B cell (primary cell): ENCODE measurements at regions not wholly inside any gene's neighbourhood (a gene's known extent, or its start where the extent isn't known, plus 50 kb on each side); places are given as distances from the start of the nearest gene placed in this dataset.

Experiments used
- ATAC-seq: fragments of 200-7000 bp; cut with Tn5 transposase; one replicate; pipeline ENCODE4 v1.10.0; 2021; ENCODE audit warnings: low read depth, mild to moderate bottlenecking, moderate number of reproducible peaks, moderate library complexity
- CTCF ChIA-PET: fragments of 350-600 bp; sonication (Branson Sonifier 250); formaldehyde crosslinking; loops from one replicate; lab custom pipeline; 2021; ENCODE audit warnings: antibody characterized with exemption, inconsistent platforms; lab: Charles Lee
- POLR2A ChIA-PET: fragments of 350-600 bp; sonication (Branson Sonifier 250); formaldehyde crosslinking; loops from one replicate; lab custom pipeline; 2021; ENCODE audit warnings: antibody characterized with exemption; lab: Charles Lee
- DNase-seq: peaks from one replicate; pipeline ENCODE4 v3.0.0; 2013
- H2AFZ ChIP-seq: 2 replicates; pipeline ENCODE4 v1.6.1; 2012; ENCODE audit warnings: mild to moderate bottlenecking, low read depth, low read length; ENCODE audit not compliant: insufficient read depth, poor library complexity, severe bottlenecking
- H3K27ac ChIP-seq, 2 donors: 1 replicate in 1 of 2; 2 replicates in 1 of 2; pipeline ENCODE4 v1.5.1; 2012 to 2013; ENCODE audit warnings: low read length in 2 of 2, mild to moderate bottlenecking in 2 of 2, moderate library complexity in 1 of 2
- H3K27me3 ChIP-seq, 4 experiments: fragments of 200-600 bp in 1 of 4; sonication (generic) in 1 of 4; replicated peaks in 1 of 4; 1 replicate in 2 of 4; 2 replicates in 2 of 4; pipeline versions ENCODE4 v1.6.1 to v1.7.0; 2013 to 2016; ENCODE audit warnings: low read length in 3 of 4, mild to moderate bottlenecking in 2 of 4, mixed read lengths in 1 of 4, moderate library complexity in 1 of 4; ENCODE audit not compliant: insufficient read depth in 4 of 4, control insufficient read depth in 3 of 4; ENCODE audit errors: control extremely low read depth in 1 of 4
- H3K36me3 ChIP-seq, 2 experiments: replicated peaks in 1 of 2; 1 replicate in 1 of 2; 2 replicates in 1 of 2; pipeline versions ENCODE4 v1.6.1 to v1.7.1; 2013; ENCODE audit warnings: low read length in 1 of 2; ENCODE audit not compliant: insufficient read depth in 2 of 2, control insufficient read depth in 1 of 2; ENCODE audit errors: control extremely low read depth in 1 of 2, extremely low read depth in 1 of 2
- H3K4me1 ChIP-seq, 2 donors: fragments of 200-600 bp in 1 of 2; sonication (generic) in 1 of 2; 1 replicate in 1 of 2; 2 replicates in 1 of 2; pipeline versions ENCODE4 v1.5.1 to v1.6.1; 2013 to 2017; ENCODE audit warnings: low read length in 2 of 2; ENCODE audit not compliant: control insufficient read depth in 2 of 2, insufficient read depth in 2 of 2
- H3K4me2 ChIP-seq: replicated peaks from 2 replicates; pipeline ENCODE3; 2012; ENCODE audit warnings: mild to moderate bottlenecking, low read depth, low read length; ENCODE audit not compliant: poor library complexity, severe bottlenecking
- H3K4me3 ChIP-seq, 5 experiments: fragments of 200-600 bp in 1 of 5; sonication (generic) in 1 of 5; 1 replicate in 3 of 5; 2 replicates in 2 of 5; pipeline versions ENCODE4 v1.5.1 to v1.7.0; 2011 to 2016; ENCODE audit warnings: low read length in 4 of 5, mild to moderate bottlenecking in 4 of 5, low read depth in 2 of 5, control low read depth in 1 of 5, moderate library complexity in 1 of 5; ENCODE audit not compliant: insufficient read depth in 1 of 5; ENCODE audit errors: control extremely low read depth in 1 of 5, extremely low read depth in 1 of 5
- H3K79me2 ChIP-seq: fragments of 200-600 bp; sonication (generic); one replicate; pipeline ENCODE4 v1.6.0; 2016; ENCODE audit warnings: low read length; ENCODE audit not compliant: control insufficient read depth, insufficient read depth
- H3K9ac ChIP-seq: fragments of 200-600 bp; sonication (generic); 2 replicates; pipeline ENCODE4 v1.6.1; 2017; ENCODE audit warnings: mild to moderate bottlenecking, low read length, moderate library complexity
- H3K9me3 ChIP-seq, 3 donors: one replicate each; pipeline versions ENCODE4 v1.6.1 to v1.7.1; 2013; ENCODE audit warnings: low read length in 2 of 3; ENCODE audit not compliant: control insufficient read depth in 2 of 3, insufficient read depth in 1 of 3; ENCODE audit errors: control extremely low read depth in 1 of 3
- H4K20me1 ChIP-seq: 2 replicates; pipeline ENCODE4 v1.6.0; 2012; ENCODE audit warnings: mild to moderate bottlenecking, low read length; ENCODE audit not compliant: insufficient read depth, control insufficient read depth, poor library complexity, severe bottlenecking
- H3K27ac Mint-ChIP-seq: one replicate; pipeline ENCODE4 v1.8.0; 2021; ENCODE audit warnings: mixed read lengths
- H3K27me3 Mint-ChIP-seq: one replicate; pipeline ENCODE4 v1.8.0; 2021; ENCODE audit warnings: mixed read lengths
- H3K4me1 Mint-ChIP-seq: one replicate; pipeline ENCODE4 v1.8.0; 2021; ENCODE audit warnings: mixed read lengths
- H3K4me3 Mint-ChIP-seq: one replicate; pipeline ENCODE4 v1.8.0; 2021; ENCODE audit warnings: mixed read lengths
- H3K9me3 Mint-ChIP-seq: one replicate; pipeline ENCODE4 v1.8.0; 2022; ENCODE audit warnings: mixed read lengths; ENCODE audit not compliant: insufficient read depth
- EZH2 ChIP-seq: IDR thresholded peaks from 2 replicates; pipeline ENCODE4 v1.6.1; 2012; ENCODE audit warnings: borderline replicate concordance, low read depth, mild to moderate bottlenecking, moderate library complexity, low read length; ENCODE audit not compliant: insufficient read depth, poor library complexity, severe bottlenecking
- WGBS: methylation state at CpG from one replicate; pipeline ENCODE4 v1.1.5; 2013; ENCODE audit warnings: missing lambda C conversion rate; ENCODE audit not compliant: insufficient coverage; 5-methylcytosine and 5-hydroxymethylcytosine counted together
- intact Hi-C: fragments of 100-400 bp; cut with micrococcal nuclease; formaldehyde crosslinking; loops from one replicate; pipeline ENCODE4 v1.10.0; 2022
- TF ChIP-seq, protein P1 (sequence below): fragments of 200-600 bp; IDR thresholded peaks from one replicate; pipeline ENCODE4 v1.8.0; 2022; ENCODE audit warnings: antibody characterized with exemption, mild to moderate bottlenecking

DNA sequence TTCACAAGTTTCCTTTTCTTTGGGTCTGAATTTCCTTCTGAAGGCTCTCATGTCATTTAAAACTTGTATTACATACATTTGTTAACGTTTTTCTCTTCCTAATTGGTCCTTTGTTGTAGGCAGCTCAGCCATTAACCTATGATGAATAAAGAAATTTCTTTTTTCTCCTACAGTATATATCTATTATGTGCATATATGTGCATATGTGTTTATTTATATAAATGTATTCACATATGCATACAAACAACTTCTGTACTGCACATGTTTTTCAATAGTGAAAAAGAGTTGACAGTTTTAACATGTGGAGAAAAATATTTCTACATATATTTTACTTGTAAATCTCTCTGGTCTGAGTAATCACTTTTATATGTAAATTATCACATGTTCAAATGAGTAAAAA is 1674.9 kb upstream of the PCDH20 start:
- Histone ChIP-seq H3K4me3 (no peak overlapping the region), H3K9ac (no peak overlapping the region), H3K9me3 (peaks cover 0 to 1% (median 0%) of the 10 kb centered on the region in 3 donors), H3K4me1 (no peaks in the 10 kb centered on the region), H2AFZ (no peak overlapping the region), H3K4me2 (no peak overlapping the region), H3K36me3 (no peaks in the 10 kb centered on the region), H3K27me3 (no peaks in the 10 kb centered on the region), H4K20me1 (no peaks in the 10 kb centered on the region), H3K79me2 (no peaks in the 10 kb centered on the region), H3K27ac (no peak overlapping the region)
- H3K9me3 Mint-ChIP-seq = no peaks in the 10 kb centered on the region
- no peak overlapping the region for H3K27ac Mint-ChIP-seq
- no peak overlapping the region for H3K4me3 Mint-ChIP-seq
- no peaks in the 10 kb centered on the region for H3K4me1 Mint-ChIP-seq
- no CpG with 5 or more reads among the region's 1 CpG for WGBS
- no peaks in the 10 kb centered on the region for H3K27me3 Mint-ChIP-seq
- ChIA-PET CTCF (no interaction called here), POLR2A (no interaction called here)
- TF ChIP-seq, protein P1, sequence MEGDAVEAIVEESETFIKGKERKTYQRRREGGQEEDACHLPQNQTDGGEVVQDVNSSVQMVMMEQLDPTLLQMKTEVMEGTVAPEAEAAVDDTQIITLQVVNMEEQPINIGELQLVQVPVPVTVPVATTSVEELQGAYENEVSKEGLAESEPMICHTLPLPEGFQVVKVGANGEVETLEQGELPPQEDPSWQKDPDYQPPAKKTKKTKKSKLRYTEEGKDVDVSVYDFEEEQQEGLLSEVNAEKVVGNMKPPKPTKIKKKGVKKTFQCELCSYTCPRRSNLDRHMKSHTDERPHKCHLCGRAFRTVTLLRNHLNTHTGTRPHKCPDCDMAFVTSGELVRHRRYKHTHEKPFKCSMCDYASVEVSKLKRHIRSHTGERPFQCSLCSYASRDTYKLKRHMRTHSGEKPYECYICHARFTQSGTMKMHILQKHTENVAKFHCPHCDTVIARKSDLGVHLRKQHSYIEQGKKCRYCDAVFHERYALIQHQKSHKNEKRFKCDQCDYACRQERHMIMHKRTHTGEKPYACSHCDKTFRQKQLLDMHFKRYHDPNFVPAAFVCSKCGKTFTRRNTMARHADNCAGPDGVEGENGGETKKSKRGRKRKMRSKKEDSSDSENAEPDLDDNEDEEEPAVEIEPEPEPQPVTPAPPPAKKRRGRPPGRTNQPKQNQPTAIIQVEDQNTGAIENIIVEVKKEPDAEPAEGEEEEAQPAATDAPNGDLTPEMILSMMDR = no peak
- TF ChIP-seq EZH2 = no peak
- DNase-seq (no peak), ATAC-seq (no peak)
- intact Hi-C loops = no loop called here

DNA sequence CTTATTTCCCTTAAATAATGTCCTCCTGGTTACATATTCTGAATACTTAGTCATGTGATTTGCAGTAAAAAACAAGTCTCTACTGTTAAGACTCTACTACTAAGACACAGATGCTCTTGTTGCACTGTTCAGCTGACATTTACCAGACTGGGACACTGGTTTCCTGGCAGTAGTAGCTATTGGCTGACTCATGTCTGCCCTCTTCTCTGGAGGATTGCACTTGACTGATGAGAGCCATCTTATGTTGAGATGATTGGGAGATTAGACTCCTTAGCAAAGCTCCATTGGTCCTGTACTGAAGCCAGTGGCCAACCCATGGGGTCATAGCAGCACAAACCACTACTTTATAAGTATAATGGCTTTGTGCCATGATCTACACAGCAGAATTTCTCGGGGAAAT is 1672.6 kb upstream of the PCDH20 start:
- Histone ChIP-seq H3K4me2 (no peak overlapping the region), H3K4me1 (no peaks in the 10 kb centered on the region)

More for the DNA sequence above, 1672.6 kb upstream of the PCDH20 start:
- Histone ChIP-seq H3K27me3 (no peaks in the 10 kb centered on the region), H3K9ac (no peak overlapping the region), H3K79me2 (no peaks in the 10 kb centered on the region), H3K36me3 (no peaks in the 10 kb centered on the region), H3K4me3 (no peak overlapping the region), H3K27ac (no peak overlapping the region), H2AFZ (no peak overlapping the region), H4K20me1 (no peaks in the 10 kb centered on the region), H3K9me3 (peaks cover 0 to 1% (median 0%) of the 10 kb centered on the region in 3 donors)
- intact Hi-C loops = no loop called here
- ATAC-seq (no peak), DNase-seq (no peak)
- Mint-ChIP-seq H3K4me1 (no peaks in the 10 kb centered on the region), H3K27ac (no peak overlapping the region), H3K27me3 (no peaks in the 10 kb centered on the region), H3K4me3 (no peak overlapping the region), H3K9me3 (no peaks in the 10 kb centered on the region)
- no peak for TF ChIP-seq EZH2
- no CpG with 5 or more reads among the region's 1 CpG for WGBS
- CTCF ChIA-PET = no interaction called here
- POLR2A ChIA-PET = no interaction called here
